GM19438 (cell line): ENCODE measurements at regions not wholly inside any gene's neighbourhood (a gene's known extent, or its start where the extent isn't known, plus 50 kb on each side); places are given as distances from the start of the nearest gene placed in this dataset.

Experiments used
- ATAC-seq: cut with Tn5 transposase; IDR thresholded peaks from one replicate; pipeline ENCODE4 v1.9.1; 2021; ENCODE audit warnings: low read depth; ENCODE audit not compliant: unreplicated experiment

GRCh38 chr10:62453274-62453673, 79.1 kb downstream of the ZNF365 start:
- no peak for ATAC-seq

- ATAC-seq = no peak
Observed at GRCh38 chr10:62454687-62455397, 80.7 kb downstream of the ZNF365 start.

DNA sequence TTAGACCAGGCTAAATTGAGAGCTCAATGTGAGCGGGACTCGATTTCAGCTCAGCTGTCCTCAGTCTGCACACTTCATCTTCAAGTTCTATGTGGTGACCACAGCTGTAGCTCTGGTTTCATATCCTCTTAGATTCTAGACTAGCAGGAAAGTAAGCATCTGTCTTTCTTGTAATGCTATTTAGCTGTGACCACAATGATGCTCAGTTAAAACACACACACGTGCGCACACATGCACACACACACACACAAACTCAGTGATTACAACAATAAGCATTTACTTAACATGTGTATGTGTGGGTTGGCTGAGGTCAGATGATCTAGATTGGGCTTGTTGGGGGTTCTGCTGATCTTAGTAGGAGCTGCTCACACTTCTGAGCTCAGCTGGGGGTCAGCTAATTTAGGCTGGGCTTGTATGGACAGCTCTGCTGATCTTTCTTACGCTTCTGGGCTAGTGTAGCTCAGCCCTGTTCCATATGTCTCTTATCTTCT, 82.5 kb downstream of the ZNF365 start:
- peak; percentile 99 for ATAC-seq

DNA sequence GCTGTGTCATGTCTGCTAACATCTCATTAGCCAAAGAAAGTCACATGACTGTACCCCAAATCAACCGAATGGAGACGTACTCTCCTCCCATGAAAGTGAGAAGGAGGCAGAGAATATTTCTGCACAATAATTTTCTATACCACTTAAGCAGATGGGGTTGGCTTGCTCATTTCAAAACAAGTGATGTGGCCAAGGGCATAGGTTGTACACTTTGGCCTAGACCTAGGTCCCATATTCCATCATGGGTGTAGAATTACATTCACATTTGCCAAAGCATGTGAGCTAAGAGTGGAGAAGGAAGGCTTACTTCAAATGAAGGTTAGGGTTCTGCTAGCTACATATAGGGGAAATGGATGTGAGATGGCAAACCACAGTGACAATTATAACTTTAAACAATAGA, 83.0 kb downstream of the ZNF365 start:
- no peak for ATAC-seq

GRCh38 chr10:62457598-62457997, 83.4 kb downstream of the ZNF365 start:
- ATAC-seq = no peak

- ATAC-seq = no peak
Observed at GRCh38 chr10:62459072-62459471, 84.9 kb downstream of the ZNF365 start.

- ATAC-seq = no peak
Observed at GRCh38 chr10:62459500-62459899, 85.3 kb downstream of the ZNF365 start.

DNA sequence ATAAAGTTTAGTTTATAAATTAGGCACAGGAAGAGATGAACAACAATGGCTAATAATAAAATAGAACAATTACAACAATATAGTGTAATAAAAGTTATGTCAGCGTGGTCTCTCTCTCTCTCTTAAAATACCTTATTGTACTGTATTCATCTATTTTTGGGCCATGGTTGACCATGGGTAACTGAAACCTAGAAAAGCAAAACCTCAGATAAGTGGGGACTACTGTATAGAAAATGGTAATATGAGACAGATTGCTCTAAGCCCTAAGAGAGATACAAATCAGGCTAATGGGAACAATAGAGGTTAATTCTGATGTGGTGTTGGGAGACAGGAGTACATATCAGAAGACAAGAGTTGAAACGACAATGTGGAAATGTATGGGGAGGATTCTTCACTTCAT, 86.2 kb downstream of the ZNF365 start:
- ATAC-seq = no peak

DNA sequence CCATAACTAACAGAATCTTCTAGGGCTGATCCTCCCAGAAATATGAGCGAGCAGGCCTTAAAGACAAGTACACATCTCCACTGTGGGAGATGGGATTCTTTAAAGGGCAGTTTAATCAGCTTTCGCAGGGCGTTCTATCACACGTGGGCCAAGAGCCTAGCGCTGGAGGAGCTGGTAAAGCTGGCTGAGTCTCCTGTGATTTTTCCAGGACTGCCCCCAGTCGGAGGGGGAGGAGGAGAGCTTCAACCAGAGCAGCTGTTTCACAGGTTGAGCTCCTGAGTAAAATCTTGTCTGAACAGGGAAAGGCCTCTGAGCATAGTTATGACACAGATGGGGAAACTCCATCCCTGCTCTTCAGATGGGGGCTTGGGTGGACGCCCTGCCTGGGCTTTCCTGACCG, 87.0 kb downstream of the ZNF365 start:
- ATAC-seq = no peak

- no peak for ATAC-seq
Observed at GRCh38 chr10:62462461-62462860, 88.3 kb downstream of the ZNF365 start.

DNA sequence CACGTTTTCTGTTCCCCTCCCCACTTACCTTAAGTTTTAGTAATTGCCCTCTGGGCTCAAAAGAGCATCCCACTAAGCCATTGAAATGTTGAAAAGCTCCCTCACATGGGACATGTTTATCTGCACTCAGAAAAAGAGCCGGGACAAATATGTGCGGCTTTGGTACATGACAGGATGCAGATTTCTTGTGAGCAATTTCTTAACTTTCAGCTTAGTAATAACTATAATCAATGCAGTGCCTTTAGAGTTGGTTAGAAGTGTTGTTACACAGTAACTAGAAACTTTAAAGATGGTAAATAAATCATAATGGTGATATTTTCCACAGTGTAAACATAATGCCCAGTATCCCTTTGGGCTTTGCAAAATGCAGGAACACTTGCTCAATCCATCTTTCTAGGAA, 89.2 kb downstream of the ZNF365 start:
- no peak for ATAC-seq

- no peak for ATAC-seq
Observed at GRCh38 chr10:62464308-62464707, 90.1 kb downstream of the ZNF365 start.

- ATAC-seq = no peak
Observed at GRCh38 chr10:62466590-62466989, 92.4 kb downstream of the ZNF365 start.

DNA sequence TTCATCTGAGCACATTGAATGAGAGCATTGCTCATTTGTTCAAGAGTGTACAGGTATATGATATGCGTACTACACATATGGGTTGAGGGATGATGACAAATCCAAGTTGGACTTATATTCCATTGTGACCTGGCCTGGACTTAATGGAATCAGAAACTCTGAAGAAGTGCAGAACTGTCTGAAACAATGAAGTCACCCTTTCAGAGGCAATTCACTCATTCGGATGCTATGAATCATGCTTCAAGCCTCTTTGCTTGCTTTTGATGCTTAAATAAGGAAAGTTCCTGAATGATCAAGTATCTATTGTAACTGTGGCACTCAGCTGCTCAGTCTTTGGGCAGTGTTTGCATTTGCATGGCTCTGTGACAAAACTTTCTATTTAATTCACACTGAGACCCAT, 93.4 kb downstream of the ZNF365 start:
- no peak for ATAC-seq

DNA sequence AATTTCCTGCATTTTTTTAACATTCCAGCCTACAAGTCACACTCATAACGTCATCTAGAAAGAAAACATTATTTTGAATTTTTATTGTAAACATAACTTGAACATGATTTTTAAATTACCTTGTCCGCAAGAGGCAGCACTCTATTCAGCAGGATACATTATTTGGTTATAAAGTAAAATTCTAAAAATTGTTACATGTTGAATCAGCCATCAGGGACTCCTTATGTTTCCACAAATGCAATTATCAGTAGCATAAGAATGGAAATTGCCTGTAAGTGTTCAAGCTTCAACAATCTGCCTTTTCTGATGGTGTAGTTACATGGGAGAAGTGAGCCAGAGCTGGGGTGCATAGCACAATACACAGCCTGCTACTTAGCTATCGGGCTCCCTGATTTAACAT, 97.5 kb downstream of the ZNF365 start:
- ATAC-seq = no peak

GRCh38 chr10:62473241-62473640, 99.1 kb downstream of the ZNF365 start:
- ATAC-seq = no peak

DNA sequence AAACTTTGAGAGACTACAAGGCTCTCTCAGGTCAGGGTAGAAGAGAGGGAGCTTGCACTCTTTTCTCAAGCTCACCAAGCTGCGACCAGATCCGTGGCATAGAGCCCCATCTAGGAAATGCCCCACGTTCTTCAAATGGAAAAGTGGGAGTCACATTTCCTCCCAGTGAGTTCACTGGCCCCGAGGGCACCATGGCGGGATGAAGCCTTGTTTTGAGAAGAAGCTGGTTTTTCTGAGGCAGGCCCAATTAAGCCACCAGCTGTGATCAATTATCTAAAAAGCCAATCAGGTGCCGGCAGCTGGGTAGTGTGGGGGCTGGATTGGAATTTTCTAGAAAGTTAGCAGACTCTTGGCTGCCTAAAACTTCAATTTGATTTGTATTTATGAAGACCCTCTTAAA, 101.4 kb downstream of the ZNF365 start:
- no peak for ATAC-seq

DNA sequence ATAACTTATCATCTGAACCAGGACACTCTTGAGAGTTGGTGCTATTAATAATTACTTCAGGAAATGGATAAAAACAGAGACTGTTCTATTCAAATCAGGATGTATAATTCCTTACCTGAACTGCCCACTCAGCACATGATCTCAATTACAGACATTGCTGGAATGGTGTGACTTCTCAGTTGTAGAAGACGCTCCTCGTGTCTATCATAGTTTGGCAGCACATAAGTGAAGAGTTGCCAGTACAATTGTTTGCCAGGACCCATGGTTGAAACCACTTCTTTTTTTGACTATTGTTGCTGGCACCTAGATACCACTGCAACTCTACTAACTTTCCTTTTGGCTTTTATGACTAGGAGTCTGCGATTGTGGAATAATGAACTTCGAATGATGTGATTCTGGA, 105.4 kb downstream of the ZNF365 start:
- no peak for ATAC-seq

- ATAC-seq = no peak
Observed at GRCh38 chr10:62480196-62480595, 106.0 kb downstream of the ZNF365 start.

DNA sequence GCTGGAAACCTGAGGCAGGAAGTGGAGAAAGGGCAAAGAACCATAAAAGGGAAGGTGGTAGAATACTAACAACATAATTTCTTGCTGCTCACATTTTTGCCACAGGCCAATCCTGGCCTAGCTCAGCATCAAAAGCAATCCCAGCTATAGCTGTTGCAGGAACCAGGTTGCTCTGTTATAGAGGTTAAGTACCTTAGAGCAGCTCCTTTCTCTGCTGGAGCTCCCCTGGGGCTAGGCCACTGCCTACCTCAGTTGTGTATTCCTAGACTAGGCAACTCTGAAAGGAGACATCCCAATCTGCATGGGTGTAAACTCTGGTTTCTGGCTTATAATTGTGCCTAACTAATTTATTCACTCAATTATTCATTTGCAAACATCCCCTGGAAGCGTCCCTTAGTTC, 108.4 kb downstream of the ZNF365 start:
- ATAC-seq = no peak

DNA sequence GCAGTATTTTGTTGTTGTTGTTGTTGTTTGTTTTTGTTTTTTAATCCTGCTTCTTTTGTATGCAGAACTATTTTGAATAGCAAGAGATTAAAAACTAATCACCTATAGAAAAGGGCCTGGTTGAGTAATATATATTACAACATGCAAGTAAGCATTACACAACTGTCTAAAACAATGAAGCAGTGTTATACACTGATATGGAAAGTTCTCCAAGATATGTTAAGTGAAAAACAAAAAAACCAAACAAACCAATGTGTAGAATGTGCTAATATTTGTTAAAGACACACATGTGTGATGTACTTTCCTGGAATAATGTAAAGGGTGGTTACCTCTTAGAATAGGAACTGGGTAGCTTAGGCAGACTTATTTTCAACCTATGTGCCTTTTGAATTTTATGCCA, 117.4 kb downstream of the ZNF365 start:
- ATAC-seq = no peak

DNA sequence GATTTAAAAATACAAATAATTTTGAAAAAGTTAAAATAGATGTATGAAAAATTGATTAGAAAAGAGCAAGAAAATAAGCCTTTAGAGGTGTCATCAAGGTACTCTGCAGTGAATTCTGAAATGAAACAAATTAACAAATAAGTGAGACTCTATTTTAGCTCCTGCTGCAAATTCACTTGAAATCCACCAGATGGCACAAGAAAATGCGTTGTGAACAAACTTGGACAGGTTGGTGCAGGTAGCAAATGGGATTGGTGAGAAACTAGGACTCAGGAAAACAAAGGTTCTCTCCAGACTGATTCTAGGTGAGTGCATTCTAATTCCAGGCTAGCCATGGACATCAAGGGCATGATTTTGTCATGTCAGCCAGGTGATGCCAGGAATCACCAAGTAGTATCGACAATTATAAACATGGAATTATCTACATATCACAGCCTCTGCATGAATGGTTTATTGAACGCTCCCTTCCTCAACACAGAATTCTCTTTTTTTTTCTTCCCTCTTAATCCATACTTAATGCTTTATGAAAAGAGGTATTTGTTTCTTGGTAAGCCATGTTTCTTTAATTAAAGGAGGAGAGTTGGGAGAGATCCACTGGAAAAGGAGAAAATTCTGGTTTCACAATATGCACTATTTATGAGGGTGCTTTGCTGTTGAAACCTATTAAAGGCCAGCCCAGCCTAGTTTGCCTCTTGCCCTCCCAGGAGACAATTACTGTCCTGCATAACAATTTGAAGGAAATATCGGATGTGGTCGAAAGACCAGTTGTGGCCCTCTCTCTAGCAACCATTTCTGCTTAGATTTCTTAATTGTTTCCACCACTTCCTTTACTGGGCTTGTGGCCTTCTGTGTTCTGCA, 118.1 kb downstream of the ZNF365 start:
- no peak for ATAC-seq
